ENCODE measurements at regions not wholly inside any gene's neighbourhood (a gene's known extent, or its start where the extent isn't known, plus 50 kb on each side); places are given as distances from the start of the nearest gene placed in this dataset.
A peak's percentile ranks its signal among the peaks of the same experiment; 100 is the strongest.
"Not testable (repeated sequence)": the region's sequence is repeated elsewhere in the genome, so short reads cannot be mapped to it uniquely, and the experiment has no call there.

DNA sequence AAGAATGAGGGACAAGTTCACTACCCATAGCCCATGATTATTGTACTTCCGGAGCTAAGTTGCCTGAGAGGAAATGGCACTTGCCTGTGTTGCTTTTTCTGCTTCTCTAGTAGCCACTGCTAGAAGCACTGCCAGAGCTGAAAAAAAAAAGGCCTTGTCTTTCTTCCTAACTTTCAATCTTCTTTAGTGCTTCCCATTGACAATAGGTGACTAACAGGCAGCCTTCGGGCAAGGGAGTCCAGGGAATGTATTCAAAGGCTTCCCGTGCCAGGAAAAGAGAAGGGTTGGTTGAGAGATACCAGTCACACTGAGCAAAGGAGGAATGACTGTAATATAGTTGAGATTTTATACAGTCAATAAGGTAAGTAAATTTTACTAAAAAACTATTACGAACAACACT, 242.0 kb downstream of the CALCRL start:
- DNase-seq (ENCODE audit: low read depth), result peak; percentile 59

DNA sequence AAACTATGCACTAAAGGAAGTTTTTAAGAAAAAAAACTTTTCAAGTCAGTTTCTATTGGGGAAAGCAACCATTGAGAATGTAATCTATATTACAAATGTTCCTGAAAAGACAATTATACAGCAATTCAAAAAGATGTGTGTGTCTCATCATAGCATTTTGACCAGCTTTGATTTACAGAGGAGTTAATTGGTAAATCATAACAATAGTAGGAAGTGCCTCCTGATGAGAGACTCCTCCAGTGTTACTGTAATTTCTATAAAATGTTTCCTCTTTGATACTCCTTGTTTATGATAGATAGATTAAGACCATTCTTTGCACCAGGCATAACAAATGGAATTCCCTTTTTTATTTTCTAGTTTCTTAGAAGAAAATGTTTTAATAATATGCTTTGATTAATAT, 249.9 kb downstream of the CALCRL start:
- no peak for DNase-seq (ENCODE audit: low read depth)

DNA sequence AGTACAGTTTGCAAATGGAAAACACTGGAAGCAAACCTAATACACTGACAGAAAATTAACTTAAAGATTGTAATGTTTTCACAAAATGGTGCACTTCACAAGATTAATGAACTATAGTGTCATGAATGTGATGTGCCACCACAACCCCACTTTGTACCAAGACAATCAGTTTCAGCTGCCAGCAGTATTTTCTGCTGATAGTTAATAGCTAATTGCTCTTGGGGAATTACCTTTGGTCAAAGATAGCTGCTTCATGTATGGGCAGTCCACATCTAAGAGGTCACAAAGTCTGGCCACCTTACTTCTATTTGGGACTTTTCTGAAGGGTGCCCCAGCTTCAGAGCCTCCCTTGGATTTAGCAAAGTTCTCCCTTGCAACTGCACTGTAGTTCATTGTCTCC, 254.0 kb downstream of the CALCRL start:
- DNase-seq (ENCODE audit: low read depth), result no peak

DNA sequence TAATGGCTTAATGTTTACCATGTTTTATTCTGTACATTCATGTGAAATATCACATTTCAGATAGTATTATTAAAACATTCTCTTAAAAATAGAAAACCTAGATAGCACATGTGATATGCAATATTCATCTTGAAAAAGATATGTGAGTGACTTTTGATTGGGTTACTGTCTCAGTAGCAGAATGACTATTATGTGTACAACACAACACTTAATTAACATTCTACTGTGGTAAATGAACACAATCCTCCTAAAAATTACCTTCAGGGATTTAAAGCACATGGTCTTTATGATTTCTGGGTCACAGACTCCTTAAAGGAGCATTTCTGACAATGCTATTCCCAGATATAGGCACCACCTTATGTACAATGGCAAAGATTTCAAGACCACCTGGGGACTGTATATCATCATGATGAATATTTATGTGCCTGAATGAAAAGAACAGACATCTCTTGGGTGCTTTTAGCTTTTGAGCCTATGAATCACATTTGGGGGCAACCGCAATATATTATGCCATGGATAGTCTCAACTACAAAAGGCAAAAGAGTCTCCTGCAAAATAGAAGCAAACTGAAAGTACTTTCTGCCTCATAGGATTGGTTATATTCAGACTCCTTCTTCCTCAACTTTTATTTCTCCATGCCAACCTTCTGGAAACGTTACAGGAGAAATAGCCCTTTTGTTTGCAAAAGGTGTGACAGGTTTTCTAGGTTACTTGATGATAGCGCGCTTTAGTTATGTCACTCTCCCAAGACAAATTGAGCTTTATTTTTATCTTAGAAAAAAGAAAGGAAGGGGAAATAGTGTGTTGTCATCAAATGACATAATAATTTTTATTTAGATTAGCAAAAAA, 259.0 kb downstream of the CALCRL start:
- DNase-seq (ENCODE audit: low read depth), result no peak

DNA sequence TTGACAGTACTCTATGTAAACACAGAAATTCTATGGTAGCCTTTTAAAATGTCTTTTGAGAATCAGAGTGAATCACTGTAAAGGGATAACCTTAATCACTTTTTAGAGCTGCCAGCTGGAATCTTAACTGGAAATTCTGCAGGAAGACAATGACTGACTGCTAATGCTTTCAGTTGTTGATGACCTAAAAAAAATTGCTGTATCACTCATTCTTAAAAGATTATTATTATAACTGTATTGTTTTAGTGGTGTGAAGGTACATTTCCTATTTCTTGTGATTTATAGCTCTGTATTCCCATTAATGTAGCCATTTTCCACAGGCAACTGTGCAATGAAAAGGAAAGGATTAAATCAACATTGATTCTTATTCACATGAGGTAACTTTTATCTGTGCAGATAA, 260.5 kb downstream of the CALCRL start:
- DNase-seq (ENCODE audit: low read depth), result no peak

DNA sequence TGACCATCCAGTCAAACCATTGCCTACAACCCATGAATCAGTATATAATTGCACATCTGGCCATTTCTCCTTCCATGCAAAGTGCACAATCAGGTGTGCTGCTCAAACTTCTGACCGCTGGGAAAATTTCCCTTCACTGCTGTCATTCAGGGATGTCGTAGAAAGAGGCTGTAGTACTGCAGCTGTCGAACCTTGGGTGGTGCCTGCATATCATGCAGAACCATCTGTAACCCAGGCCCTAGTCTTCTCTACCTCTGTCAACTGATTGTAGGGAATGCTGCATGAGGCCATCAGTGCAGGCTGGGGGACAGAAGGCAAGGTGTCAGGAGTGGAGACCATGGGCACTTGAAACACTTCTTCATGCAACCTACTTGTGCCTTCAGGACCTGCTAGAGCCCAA, 267.5 kb downstream of the CALCRL start:
- no peak for DNase-seq (ENCODE audit: low read depth)

DNA sequence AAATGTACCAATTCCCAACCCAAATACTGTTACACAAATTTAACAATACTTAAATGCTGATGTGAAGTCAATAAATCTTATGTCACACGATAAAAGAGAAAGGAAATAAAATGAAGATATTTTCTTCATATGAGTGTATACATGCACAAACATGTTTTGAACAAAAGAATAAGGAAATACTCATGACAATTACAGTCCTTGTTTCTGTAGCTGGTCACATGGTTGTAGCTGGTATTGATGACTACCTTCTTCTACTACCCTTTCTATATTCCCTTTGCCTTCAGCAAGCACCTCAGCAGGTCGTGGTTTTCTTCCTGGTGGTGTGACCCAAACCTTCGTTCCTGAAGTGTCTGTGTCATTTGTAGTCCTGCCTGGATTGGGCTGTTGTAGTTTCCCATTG, 269.2 kb downstream of the CALCRL start:
- DNase-seq (ENCODE audit: low read depth), result not testable (repeated sequence)

DNA sequence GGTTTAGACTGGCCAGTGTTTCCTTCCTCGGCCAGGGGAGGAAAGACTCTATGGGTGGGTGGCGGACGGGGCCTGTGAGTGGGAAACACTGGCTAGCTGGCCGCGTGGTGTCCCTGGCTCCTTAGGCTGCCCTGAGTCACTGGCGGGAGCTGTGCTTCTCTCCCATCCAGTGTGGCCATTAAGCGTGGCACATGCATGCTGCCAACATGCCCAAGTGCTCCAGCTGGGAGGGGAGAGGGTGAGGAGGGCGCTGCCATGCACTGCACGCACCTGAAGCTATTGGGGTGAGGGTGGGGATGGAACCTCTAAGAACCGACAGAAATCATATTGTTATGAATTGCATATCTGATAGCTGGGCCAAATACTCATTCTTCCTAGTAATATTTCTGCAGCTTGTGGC, 270.8 kb downstream of the CALCRL start:
- no peak for DNase-seq (ENCODE audit: low read depth)

DNA sequence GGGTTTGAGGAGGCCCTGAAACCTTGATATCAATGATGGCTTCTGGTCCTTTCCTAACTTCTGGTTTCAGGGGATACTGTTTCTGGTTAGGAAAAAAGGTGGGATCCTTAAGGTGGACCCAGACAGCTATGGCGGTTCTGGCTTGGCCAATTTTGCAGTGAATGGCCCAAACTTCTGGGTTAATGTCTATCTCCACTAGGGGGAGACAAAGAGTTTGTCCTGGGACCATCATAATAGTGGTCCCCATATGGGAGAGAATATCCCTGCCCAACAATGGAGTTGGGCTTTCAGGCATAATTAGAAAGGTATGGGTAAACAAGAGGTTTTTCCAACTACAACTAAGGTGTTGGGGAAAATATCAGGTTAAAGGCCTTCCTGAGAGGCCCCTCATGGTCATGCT, 273.5 kb downstream of the CALCRL start:
- DNase-seq (ENCODE audit: low read depth), result no peak

DNA sequence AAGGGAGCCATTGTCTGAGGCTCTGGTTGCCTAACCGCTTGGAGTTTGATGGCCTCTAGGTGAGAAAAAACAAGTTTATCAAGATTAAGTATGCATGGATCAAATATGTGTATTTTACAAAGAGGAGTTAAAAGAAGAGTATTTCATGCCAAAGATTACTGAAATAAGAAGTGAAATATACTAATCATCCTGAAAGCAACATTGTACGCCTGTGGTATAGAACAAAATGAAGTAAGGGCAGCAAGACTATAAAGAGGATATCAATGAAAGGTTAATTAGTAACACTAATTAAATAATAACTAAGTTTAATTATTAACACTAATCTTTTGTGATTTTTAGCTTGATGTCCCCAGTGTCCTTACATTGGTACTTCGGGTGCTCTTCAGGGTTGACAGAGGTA, 276.7 kb downstream of the CALCRL start:
- DNase-seq (ENCODE audit: low read depth), result no peak

DNA sequence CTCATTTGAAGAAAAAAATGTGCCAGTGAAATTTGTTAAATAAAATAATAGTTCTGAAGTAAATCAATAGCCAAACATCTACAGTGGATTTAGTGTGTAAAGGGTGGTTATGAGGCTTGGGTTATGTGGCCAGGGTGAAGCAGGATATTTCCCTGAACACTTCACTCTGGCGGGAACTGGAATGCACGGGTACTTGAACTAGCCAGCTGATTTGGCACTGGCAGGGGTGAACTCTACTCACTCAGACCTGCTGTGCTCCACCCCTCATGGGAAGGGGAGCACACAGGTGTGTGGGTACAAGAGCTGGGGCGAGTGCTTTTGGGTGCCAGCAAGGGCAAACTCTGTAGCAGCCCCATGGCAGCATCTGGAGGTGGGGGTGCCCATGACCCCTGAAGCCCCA, 278.2 kb downstream of the CALCRL start:
- no peak for DNase-seq (ENCODE audit: low read depth)

DNA sequence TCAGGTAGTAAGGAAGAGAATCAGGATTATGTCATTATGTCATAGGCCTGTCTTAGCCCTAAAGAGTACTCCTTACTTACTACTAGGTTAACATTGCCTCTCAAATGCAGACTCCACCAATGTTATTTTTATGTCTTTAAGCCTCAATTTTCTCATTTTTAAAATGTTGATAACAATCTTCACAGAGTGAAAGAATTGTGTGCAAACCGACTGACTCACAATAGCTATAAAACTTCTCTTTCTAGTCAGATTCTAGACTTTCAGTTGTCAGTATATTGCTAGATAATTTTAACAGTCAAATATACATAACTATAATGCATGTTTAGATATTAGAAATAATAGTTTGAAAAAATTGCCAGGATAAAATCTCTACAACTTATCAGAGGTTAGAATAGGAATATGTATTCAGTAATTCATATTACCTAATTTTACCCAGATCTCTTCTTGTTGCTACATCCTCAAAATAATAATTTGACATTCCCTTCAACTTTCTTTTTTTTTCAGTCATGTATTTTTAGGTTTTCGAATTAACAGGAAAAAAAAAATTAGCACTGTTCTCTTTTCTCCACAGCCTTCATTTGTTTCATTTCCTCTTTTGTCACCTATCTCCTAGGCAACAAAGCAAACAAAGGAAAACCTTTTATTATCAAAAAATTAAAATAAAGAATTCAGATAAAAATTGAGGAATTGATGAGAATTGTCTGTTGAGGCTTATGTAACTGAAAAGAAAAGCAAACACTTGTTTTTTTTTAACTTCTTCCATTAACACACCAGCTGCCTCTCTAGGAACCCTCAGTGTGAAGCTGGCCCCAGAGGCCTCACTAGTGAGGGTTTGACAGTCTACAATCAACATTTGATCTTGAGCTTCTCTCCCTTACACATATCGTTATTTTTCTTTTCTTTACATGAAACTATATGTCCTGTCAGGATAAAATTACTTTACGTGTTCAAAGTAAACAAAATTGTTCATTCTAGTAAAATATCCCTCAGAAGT, 279.0 kb downstream of the CALCRL start:
- no peak for DNase-seq (ENCODE audit: low read depth)

DNA sequence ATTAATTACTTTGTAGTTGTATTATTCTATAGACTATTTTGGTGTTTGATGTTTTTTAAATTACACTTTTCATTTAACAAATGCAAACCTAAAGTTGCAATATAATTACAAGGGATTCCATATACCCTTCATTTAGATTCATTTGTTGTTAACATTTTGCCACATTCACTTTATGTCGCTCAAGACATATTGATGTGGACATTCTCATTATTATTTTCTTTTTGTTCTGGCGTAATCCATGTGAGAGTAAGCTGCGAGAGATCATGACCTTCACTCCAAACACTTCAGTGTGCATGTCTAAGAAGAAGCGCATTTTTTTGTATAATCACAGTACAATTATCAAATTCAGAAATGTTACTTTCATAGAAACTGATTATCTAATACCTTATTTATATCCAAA, 280.6 kb downstream of the CALCRL start:
- DNase-seq (ENCODE audit: low read depth), result no peak

DNA sequence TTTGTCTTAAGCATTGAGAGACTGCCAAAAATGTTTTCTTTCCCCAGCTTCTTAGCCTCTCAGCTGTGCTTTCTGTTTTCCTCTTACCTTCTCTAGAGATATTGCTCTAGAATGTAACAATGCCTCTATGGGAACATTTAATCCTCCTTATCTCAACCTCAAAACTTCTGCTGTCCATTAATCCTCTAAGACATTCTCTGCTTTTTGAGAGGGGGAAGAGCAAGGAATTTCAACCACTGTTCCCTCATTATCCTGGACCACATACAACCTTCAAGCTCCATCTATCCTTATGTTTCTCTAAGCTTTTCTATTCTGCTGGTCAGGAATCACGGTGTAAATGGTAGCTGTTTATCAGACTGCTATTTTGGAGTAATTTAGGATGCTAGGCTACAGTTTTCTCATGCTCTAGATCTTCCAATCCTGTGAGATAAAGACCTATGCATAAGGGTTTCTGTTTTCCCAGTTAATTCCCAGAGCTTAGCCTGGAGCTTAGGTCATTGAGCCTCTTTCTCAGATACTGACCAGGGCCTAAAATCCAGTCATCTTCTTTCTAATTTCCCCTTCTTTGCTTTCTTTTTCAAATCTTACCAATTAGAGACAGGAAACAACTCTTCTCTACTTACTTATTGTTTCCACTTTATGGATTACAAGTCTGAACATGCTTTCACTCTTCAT, 282.0 kb downstream of the CALCRL start:
- DNase-seq (ENCODE audit: low read depth), result no peak

DNA sequence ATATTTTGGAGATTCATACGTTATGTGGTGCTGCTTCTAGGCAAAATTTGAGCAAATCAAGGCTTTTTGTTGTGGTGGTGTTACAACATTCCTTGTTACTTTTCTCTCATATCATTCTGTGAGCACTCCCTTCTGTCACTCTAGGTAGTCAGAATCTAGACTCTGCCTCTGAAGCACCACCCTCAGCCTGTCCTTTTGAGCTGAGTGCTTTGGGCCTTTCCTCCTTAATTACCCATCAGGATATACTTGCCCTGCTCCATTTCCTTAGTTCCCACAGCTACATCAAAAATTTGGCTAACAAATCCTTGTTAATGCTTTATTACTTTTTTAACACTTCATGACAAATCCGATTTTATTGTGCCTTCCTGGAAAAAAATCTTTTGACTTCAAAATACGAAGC, 289.6 kb downstream of the CALCRL start:
- DNase-seq (ENCODE audit: low read depth), result no peak

DNA sequence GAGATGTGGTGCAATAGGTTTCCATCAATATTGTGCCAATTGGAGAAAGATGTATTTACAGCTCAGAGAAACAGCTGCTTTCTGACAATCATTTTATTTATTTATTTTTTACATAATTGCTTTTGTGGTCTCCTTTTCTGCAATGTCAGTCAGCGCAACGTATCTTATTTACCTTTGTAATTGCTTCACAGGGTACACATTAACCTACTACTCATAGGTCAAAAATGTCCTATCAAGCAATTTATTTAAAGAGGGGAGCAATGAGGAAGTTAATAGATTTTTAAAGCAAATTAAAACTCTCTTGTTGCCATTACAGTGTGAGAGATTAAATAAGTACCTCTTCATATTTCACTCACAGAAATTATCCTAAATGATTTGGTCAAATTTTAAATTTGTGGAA, 291.0 kb downstream of the CALCRL start:
- peak; percentile 62 for DNase-seq (ENCODE audit: low read depth)

DNA sequence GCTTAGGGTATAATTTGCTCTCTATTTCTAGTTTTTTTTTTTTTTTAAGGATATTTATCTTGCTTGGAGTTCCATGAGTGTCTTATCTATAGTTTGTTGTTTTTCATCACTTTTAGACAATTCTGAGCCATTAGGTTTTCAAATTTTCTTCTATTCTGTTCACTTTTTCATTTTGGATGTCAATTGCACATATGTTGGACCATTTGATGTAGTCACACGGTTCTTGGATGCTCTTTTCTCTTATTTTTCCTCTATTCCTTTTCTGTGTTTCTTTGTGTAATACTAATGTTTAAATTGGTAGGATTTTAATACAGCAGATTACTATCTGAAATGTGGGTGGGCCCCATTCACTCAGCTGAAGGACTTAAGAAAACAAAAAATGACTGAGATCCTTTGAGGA, 292.6 kb downstream of the CALCRL start:
- no peak for DNase-seq (ENCODE audit: low read depth)

DNA sequence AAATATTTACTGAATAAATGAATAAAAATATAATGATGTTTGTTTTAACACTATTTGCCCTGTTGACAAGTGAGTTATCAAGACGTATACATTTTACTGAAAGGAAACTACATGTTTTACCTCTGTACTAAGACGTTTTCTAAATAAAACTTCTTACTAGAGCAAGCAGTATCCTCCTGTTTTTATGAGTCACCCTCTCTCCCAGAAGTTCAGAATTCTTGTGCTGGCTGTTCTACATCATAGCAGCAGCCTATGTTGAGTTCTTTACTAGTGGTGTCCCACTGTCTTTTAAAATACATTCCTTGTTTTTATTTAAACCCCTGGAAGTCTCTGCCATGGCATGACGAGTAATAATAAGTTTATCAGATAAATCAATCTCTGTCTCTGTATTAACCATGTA, 297.4 kb downstream of the CALCRL start:
- peak; percentile 33 for DNase-seq (ENCODE audit: low read depth)

DNA sequence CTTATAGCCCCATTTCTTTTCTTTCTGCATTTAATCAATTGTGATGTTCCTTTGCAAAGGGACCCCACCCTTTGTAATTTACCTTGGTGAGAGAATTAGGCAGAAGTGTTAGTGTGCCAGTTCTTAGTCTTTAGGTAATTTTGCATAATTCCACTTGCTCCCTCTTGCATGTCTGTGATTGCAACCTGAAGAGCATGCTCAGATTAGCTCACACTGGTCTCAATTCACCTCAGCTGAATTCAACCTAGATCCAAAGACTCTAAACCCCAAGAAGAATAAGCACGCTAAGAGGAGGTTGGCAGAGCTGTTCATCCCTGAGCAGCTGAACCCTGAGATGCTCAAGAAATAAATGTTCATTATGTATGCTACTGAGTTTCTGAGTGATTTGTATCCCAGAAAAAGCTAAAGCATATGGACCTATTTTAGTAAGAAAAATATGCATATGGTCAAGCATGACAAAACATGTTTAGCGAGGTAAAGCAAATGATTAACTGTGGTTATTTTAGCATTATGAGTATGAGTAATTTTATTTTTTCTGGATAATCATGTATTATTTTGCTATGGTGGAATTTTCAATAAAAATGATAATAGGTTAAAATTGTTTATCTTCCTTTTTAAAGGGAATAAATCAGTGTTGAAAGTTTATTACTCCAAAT, 299.2 kb upstream of the ZSWIM2 start:
- DNase-seq (ENCODE audit: low read depth), result no peak

DNA sequence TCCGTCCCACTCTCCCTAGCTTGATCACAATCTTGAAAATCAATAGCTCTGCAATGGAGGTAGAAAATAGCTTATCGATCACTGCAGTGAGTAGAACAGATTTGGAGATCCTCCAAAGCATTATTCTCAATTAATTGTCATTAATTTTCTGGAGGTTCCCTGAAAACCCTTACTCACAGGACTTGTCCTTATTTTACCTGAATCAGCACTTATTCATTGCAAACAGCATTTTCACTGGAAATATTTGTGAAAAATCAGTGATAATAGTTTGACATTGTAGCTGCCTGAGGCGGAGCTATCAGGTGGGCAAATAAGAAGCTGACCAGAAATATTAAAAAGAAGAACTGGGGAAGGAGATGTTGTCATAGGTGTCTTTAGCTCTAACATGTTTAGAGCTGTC, 294.6 kb upstream of the ZSWIM2 start:
- no peak for DNase-seq (ENCODE audit: low read depth)

DNA sequence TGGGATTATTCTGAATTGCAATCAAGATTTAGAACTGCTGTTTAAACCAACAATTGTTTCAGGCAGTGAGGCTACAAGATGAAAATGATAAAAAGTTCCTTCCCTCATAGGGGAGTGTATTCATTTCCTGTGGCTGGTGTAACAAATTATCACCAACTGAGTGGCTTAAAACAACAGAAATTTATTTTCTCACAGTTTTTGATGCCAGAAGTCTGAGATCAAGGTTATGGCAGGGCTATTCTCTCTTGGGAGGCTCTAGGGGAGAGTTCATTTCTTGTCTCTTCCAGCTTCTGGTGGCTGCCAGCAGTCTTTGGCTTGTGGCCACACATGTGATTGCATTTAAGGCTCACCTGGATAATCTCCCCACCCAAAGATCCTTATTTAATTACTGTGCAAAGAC, 290.5 kb upstream of the ZSWIM2 start:
- no peak for DNase-seq (ENCODE audit: low read depth)

DNA sequence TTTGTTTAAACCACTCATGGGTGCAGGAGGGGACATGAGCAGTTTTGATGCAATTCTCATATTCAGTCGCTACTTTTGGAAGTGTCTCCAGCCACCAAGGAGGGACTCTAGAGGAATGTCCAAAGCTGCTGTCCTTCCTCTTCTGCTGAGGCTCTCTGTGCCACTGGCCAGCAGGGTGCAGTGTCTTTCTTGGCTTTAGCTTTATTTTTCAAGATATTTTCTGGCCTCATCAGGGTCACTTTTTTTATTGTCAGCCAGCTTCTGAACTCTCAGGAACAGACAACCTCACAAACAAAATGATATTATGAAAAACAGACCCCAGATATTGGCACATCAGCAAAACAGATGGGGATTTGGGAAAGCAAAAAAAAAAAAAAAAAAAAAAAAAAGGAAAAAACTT, 289.3 kb upstream of the ZSWIM2 start:
- DNase-seq (ENCODE audit: low read depth), result peak; percentile 47

All from renal cortical epithelial cell (primary cell).